Progenitor cell of endocrine pancreas (in vitro differentiated cells): ENCODE measurements at regions not wholly inside any gene's neighbourhood (a gene's known extent, or its start where the extent isn't known, plus 50 kb on each side); places are given as distances from the start of the nearest gene placed in this dataset.

Experiments used
- DNase-seq: peaks from one replicate; pipeline ENCODE4 v3.0.0; 2021; ENCODE audit warnings: low spot score; ENCODE audit not compliant: unreplicated experiment
- H3K27ac Mint-ChIP-seq: 2 replicates; pipeline ENCODE4 v1.8.0; 2021; ENCODE audit warnings: mild to moderate bottlenecking, moderate library complexity, mixed read lengths
- H3K27me3 Mint-ChIP-seq: 2 replicates; pipeline ENCODE4 v1.8.0; 2021; ENCODE audit warnings: mixed read lengths
- H3K36me3 Mint-ChIP-seq: 2 replicates; pipeline ENCODE4 v1.8.0; 2022; ENCODE audit warnings: mixed read lengths; ENCODE audit not compliant: insufficient read depth
- H3K4me1 Mint-ChIP-seq: 2 replicates; pipeline ENCODE4 v1.8.0; 2021; ENCODE audit warnings: low read depth, mixed read lengths
- H3K4me3 Mint-ChIP-seq: 2 replicates; pipeline ENCODE4 v1.8.0; 2021; ENCODE audit warnings: low read depth, mild to moderate bottlenecking, moderate library complexity, mixed read lengths
- H3K9me3 Mint-ChIP-seq: 2 replicates; pipeline ENCODE4 v1.8.0; 2021; ENCODE audit warnings: low read depth, mixed read lengths
- TF ChIP-seq, protein P1 (sequence below): fragments of 200-600 bp; sonication (generic); IDR thresholded peaks from one replicate; pipeline ENCODE4 v1.5.0; 2021; ENCODE audit warnings: antibody characterized with exemption, mild to moderate bottlenecking; ENCODE audit not compliant: unreplicated experiment

DNA sequence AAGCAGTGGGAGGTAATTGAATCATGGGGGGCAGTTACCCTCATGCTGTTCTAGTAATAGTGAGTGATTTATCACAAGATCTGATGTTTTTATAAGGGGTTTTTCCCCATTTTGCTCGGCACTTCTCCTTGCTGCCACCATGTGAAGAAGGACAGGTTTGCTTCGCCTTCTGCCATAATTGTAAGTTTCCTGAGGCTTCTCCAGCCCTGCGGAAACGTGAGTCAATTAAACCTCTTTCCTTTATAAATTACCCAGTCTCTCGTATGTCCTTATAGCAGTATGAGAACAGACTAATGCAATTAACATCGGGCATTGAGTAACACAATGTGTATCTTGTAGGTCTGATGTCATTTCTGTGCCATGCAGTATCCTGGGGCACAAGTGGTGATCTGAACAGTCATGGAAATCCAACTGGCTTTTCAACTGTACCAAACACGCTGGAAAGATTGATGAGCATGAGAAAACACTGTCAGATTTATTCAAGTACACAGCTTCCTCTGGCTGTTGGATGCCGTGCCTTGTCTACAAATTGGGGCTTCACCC, 208.6 kb upstream of the KIAA1217 start:
- no peak for DNase-seq
- Mint-ChIP-seq H3K36me3 (no peaks in the 10 kb centered on the region), H3K27ac (no peak overlapping the region), H3K9me3 (no peaks in the 10 kb centered on the region), H3K27me3 (no peaks in the 10 kb centered on the region), H3K4me3 (no peak overlapping the region), H3K4me1 (no peaks in the 10 kb centered on the region)
- TF ChIP-seq, protein P1, sequence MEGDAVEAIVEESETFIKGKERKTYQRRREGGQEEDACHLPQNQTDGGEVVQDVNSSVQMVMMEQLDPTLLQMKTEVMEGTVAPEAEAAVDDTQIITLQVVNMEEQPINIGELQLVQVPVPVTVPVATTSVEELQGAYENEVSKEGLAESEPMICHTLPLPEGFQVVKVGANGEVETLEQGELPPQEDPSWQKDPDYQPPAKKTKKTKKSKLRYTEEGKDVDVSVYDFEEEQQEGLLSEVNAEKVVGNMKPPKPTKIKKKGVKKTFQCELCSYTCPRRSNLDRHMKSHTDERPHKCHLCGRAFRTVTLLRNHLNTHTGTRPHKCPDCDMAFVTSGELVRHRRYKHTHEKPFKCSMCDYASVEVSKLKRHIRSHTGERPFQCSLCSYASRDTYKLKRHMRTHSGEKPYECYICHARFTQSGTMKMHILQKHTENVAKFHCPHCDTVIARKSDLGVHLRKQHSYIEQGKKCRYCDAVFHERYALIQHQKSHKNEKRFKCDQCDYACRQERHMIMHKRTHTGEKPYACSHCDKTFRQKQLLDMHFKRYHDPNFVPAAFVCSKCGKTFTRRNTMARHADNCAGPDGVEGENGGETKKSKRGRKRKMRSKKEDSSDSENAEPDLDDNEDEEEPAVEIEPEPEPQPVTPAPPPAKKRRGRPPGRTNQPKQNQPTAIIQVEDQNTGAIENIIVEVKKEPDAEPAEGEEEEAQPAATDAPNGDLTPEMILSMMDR = no peak

DNA sequence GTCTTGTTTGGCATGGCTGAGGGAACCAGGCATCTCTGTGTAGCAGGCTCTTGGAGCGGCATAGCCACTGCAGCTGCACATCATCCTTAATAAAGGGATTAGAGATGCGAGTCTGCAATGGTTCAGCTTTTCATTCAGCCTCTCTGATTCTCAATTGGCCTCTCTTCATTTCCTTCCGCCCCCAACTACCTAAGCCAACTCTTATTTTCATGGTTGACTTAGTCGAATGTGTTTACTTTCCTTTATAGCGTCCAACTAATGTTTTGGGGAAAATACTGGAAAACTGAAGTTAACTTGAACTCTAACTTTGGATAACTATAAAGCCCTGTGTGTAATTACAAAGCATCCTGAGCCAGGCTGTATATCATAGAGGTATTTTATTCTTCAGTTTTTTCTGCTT, 202.2 kb upstream of the KIAA1217 start:
- DNase-seq = no peak
- no peak overlapping the region for H3K27ac Mint-ChIP-seq
- TF ChIP-seq, protein P1 = no peak
- no peaks in the 10 kb centered on the region for H3K9me3 Mint-ChIP-seq
- no peaks in the 10 kb centered on the region for H3K27me3 Mint-ChIP-seq
- H3K4me1 Mint-ChIP-seq = peaks cover 12% of the 10 kb centered on the region
- H3K4me3 Mint-ChIP-seq = no peak overlapping the region
- H3K36me3 Mint-ChIP-seq = no peaks in the 10 kb centered on the region

DNA sequence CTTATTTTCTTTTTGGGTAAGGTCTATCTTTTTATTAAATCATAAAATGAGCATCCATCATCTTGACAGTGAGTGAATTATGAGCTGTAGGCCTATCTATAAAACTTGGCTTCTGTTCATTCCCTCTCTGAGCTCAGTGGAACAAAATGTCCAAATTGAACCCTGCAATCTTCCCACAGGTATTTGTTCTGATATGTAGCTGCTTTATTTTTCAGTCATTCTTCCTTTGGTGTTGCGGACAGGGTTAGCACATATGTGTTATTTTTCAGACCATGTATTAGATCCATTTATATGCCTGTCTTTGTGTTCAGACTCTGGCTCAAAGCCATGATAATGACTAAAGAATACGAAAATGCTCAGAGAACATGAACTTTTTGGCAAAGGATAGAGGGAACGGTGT, 201.6 kb upstream of the KIAA1217 start:
- Mint-ChIP-seq H3K27me3 (no peaks in the 10 kb centered on the region), H3K27ac (no peak overlapping the region), H3K36me3 (no peaks in the 10 kb centered on the region), H3K9me3 (no peaks in the 10 kb centered on the region), H3K4me3 (no peak overlapping the region), H3K4me1 (peaks cover 12% of the 10 kb centered on the region)
- no peak for DNase-seq
- TF ChIP-seq, protein P1 = no peak

DNA sequence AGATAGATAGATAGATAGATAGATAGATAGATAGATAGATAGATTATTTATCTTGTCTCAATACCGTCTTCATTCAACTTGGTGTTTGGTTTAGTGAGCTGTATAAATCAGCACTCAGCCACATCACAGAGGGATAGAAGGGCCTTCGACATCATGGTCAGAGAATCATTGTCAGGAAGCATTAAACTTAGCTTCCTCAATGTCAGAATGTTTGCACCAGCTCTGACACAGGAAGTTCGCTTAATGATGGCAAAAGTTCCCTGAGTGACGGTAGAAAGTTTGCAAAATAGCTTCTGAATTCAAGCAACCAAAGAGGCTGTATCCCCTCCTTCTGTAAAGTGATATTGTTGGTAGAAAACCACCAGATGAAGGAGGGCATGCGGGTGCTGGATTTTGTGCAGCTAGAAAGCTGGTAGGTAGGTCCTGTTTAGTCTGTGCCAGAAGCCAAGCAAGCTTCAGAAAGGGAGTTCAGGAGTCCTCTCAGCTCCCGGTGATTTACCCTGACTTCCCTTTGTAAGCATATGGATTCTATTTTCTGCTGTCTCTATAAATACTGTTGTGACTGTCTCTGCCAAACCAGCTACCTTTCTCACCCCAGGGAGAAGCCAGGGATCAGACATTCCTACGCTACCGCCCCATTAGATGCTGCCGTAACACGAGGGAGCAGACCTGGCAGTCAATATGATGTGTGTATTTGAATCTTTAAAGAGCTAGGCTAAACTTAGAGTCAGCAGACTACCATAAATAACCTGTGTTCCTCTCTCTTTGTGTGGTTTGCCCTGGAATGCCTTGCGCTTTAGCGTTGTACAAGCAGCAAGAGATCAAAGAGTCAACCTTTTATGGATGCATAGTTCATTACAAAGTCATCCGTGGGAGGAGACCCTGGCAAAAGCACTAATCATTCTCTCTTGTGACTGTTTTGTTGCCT, 200.5 kb upstream of the KIAA1217 start:
- Mint-ChIP-seq H3K27ac (peak overlapping the region; percentile 57), H3K4me1 (peaks cover 12% of the 10 kb centered on the region)

DNA sequence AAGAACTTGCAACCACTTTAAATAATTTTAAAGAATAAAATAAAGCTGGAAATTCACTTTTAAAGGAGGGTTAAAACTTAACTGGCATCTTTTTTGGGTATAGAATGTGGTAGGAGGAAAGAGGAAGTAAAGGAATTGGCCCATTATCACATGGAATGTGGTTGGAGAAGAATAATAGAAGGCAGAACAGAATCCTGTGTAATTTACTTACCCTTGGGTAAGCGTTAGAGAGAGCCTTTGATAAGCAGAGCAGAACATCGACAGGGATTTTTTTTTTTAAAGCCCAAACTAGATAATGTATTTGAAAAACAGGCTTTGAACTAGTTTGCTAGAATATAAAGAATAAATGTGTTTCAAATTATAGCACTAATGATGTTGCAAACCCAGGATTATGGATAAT, 199.8 kb upstream of the KIAA1217 start:
- DNase-seq = no peak
- H3K27me3 Mint-ChIP-seq = no peaks in the 10 kb centered on the region
- H3K4me3 Mint-ChIP-seq = no peak overlapping the region
- H3K9me3 Mint-ChIP-seq = no peaks in the 10 kb centered on the region
- H3K4me1 Mint-ChIP-seq = peaks cover 12% of the 10 kb centered on the region
- no peak overlapping the region for H3K27ac Mint-ChIP-seq
- TF ChIP-seq, protein P1 = no peak
- H3K36me3 Mint-ChIP-seq = no peaks in the 10 kb centered on the region

More for the DNA sequence above, 200.5 kb upstream of the KIAA1217 start:
- TF ChIP-seq, protein P1 = no peak
- no peak for DNase-seq
- no peak overlapping the region for H3K4me3 Mint-ChIP-seq
- no peaks in the 10 kb centered on the region for H3K9me3 Mint-ChIP-seq
- no peaks in the 10 kb centered on the region for H3K27me3 Mint-ChIP-seq
- H3K36me3 Mint-ChIP-seq = no peaks in the 10 kb centered on the region
